Thyroid gland (tissue), 4 donors: ENCODE measurements at regions not wholly inside any gene's neighbourhood (a gene's known extent, or its start where the extent isn't known, plus 50 kb on each side); places are given as distances from the start of the nearest gene placed in this dataset.

Source experiments
- CTCF ChIP-seq, 6 experiments: fragments of 200-600 bp in 3 of 6; fragments of 450-650 bp in 3 of 6; sonication (generic) in 3 of 6; IDR thresholded peaks; one replicate each; pipeline ENCODE4 v1.5.1; 2016 to 2019; ENCODE audit warnings: antibody characterized with exemption in 6 of 6, mild to moderate bottlenecking in 2 of 6, inconsistent platforms in 1 of 6, moderate library complexity in 1 of 6
- POLR2A ChIP-seq, 2 donors: fragments of 450-650 bp; IDR thresholded peaks; one replicate each; pipeline ENCODE4 v1.6.1; 2017; ENCODE audit warnings: antibody characterized with exemption in 2 of 2, mild to moderate bottlenecking in 2 of 2, moderate library complexity in 1 of 2

- TF ChIP-seq POLR2A (IDR thresholded peaks at IDR 0.05) (no peak), CTCF (IDR thresholded peaks at IDR 0.05) (no peak)
These were observed 350.2 kb downstream of the ZNF516 start for GRCh38 chr18:76144844-76145243.
